GM23338 (cell line): ENCODE measurements at regions not wholly inside any gene's neighbourhood (a gene's known extent, or its start where the extent isn't known, plus 50 kb on each side); places are given as distances from the start of the nearest gene placed in this dataset.

Experiments used
- CREB1 ChIP-seq: fragments of 250-450 bp; sonication (Bioruptor Pico); IDR thresholded peaks from 2 replicates; pipeline ENCODE4 v1.5.0; 2020; ENCODE audit warnings: low read depth, mild to moderate bottlenecking, moderate library complexity
- EZH2 ChIP-seq: fragments of 200-600 bp; sonication (generic); IDR thresholded peaks from one replicate; pipeline ENCODE4 v1.8.0; 2017; ENCODE audit warnings: antibody characterized with exemption, mild to moderate bottlenecking, low read depth; ENCODE audit not compliant: unreplicated experiment
- POLR2AphosphoS5 ChIP-seq: IDR thresholded peaks from 2 replicates; pipeline ENCODE4 v1.6.1; 2016; ENCODE audit warnings: antibody characterized with exemption, low read depth
- REST ChIP-seq: IDR thresholded peaks from one replicate; pipeline ENCODE4 v1.6.1; 2018; ENCODE audit warnings: antibody characterized with exemption; ENCODE audit not compliant: unreplicated experiment
- TF ChIP-seq, protein P1 (sequence below), 2 experiments: fragments of 200-600 bp in 1 of 2; sonication (generic) in 1 of 2; conservative IDR thresholded peaks; 2 replicates each; pipeline versions ENCODE4 v1.5.1 to v1.6.1; 2016 to 2017; ENCODE audit warnings: antibody characterized with exemption in 2 of 2, low read depth in 2 of 2, mild to moderate bottlenecking in 2 of 2, moderate library complexity in 1 of 2
- TF ChIP-seq, protein P2 (sequence below): fragments of 250-450 bp; sonication (Bioruptor Pico); IDR thresholded peaks from 2 replicates; pipeline ENCODE4 v1.5.0; 2020; ENCODE audit warnings: mild to moderate bottlenecking, moderate library complexity

- no peak for TF ChIP-seq EZH2
- TF ChIP-seq, protein P1, sequence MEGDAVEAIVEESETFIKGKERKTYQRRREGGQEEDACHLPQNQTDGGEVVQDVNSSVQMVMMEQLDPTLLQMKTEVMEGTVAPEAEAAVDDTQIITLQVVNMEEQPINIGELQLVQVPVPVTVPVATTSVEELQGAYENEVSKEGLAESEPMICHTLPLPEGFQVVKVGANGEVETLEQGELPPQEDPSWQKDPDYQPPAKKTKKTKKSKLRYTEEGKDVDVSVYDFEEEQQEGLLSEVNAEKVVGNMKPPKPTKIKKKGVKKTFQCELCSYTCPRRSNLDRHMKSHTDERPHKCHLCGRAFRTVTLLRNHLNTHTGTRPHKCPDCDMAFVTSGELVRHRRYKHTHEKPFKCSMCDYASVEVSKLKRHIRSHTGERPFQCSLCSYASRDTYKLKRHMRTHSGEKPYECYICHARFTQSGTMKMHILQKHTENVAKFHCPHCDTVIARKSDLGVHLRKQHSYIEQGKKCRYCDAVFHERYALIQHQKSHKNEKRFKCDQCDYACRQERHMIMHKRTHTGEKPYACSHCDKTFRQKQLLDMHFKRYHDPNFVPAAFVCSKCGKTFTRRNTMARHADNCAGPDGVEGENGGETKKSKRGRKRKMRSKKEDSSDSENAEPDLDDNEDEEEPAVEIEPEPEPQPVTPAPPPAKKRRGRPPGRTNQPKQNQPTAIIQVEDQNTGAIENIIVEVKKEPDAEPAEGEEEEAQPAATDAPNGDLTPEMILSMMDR (conservative IDR thresholded peaks at IDR 0.05; ENCODE audit: low read depth in 2 of 2) = no peak
- no peak for TF ChIP-seq REST
- TF ChIP-seq CREB1 (CRISPR knock-in tag) = no peak
- TF ChIP-seq POLR2AphosphoS5 = no peak
- TF ChIP-seq, protein P2, sequence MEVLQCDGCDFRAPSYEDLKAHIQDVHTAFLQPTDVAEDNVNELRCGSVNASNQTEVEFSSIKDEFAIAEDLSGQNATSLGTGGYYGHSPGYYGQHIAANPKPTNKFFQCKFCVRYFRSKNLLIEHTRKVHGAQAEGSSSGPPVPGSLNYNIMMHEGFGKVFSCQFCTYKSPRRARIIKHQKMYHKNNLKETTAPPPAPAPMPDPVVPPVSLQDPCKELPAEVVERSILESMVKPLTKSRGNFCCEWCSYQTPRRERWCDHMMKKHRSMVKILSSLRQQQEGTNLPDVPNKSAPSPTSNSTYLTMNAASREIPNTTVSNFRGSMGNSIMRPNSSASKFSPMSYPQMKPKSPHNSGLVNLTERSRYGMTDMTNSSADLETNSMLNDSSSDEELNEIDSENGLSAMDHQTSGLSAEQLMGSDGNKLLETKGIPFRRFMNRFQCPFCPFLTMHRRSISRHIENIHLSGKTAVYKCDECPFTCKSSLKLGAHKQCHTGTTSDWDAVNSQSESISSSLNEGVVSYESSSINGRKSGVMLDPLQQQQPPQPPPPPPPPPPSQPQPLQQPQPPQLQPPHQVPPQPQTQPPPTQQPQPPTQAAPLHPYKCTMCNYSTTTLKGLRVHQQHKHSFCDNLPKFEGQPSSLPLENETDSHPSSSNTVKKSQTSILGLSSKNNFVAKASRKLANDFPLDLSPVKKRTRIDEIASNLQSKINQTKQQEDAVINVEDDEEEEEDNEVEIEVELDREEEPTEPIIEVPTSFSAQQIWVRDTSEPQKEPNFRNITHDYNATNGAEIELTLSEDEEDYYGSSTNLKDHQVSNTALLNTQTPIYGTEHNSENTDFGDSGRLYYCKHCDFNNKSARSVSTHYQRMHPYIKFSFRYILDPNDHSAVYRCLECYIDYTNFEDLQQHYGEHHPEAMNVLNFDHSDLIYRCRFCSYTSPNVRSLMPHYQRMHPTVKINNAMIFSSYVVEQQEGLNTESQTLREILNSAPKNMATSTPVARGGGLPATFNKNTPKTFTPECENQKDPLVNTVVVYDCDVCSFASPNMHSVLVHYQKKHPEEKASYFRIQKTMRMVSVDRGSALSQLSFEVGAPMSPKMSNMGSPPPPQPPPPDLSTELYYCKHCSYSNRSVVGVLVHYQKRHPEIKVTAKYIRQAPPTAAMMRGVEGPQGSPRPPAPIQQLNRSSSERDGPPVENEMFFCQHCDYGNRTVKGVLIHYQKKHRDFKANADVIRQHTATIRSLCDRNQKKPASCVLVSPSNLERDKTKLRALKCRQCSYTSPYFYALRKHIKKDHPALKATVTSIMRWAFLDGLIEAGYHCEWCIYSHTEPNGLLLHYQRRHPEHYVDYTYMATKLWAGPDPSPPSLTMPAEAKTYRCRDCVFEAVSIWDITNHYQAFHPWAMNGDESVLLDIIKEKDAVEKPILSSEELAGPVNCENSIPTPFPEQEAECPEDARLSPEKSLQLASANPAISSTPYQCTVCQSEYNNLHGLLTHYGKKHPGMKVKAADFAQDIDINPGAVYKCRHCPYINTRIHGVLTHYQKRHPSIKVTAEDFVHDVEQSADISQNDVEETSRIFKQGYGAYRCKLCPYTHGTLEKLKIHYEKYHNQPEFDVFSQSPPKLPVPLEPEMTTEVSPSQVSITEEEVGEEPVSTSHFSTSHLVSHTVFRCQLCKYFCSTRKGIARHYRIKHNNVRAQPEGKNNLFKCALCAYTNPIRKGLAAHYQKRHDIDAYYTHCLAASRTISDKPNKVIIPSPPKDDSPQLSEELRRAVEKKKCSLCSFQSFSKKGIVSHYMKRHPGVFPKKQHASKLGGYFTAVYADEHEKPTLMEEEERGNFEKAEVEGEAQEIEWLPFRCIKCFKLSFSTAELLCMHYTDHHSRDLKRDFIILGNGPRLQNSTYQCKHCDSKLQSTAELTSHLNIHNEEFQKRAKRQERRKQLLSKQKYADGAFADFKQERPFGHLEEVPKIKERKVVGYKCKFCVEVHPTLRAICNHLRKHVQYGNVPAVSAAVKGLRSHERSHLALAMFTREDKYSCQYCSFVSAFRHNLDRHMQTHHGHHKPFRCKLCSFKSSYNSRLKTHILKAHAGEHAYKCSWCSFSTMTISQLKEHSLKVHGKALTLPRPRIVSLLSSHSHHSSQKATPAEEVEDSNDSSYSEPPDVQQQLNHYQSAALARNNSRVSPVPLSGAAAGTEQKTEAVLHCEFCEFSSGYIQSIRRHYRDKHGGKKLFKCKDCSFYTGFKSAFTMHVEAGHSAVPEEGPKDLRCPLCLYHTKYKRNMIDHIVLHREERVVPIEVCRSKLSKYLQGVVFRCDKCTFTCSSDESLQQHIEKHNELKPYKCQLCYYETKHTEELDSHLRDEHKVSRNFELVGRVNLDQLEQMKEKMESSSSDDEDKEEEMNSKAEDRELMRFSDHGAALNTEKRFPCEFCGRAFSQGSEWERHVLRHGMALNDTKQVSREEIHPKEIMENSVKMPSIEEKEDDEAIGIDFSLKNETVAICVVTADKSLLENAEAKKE (CRISPR knock-in tag) = no peak
Measured at GRCh38 chr3:178297740-178298139, 238.5 kb upstream of the KCNMB2 start.
